ENCODE measurements at regions not wholly inside any gene's neighbourhood (a gene's known extent, or its start where the extent isn't known, plus 50 kb on each side); places are given as distances from the start of the nearest gene placed in this dataset.

DNA sequence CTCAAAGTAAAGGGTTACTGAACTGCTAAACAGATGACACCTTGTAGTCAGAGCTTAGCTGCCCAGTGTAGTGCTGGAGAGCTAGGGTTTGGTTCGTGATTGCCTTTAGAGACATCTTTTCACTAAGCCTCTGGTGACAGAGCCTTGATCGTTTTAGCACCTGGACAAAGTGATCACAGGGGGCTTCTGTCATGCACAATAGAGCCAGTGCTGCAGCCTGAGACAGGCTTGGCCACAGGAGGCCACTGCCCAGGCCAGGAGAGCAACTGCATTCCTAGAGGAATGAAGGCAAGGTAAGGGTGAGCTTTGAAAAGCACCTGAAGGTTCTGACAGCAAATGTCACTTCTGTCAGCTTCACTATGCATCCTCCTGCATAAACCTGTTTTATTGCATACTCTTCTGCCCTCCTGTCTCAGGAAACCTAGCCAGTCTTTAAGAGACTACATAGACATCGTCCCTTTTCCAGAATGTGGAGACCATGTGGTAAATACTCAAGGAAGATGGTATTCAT lies 122.9 kb downstream of the NPY start:
- Histone ChIP-seq H3K9me3 (ENCODE audit: severe bottlenecking) (no peaks in the 10 kb centered on the region), H3K4me1 (ENCODE audit: insufficient read depth, poor library complexity, severe bottlenecking) (no peaks in the 10 kb centered on the region), H3K4me3 (ENCODE audit: severe bottlenecking) (no peak overlapping the region), H3K36me3 (ENCODE audit: low read depth) (no peaks in the 10 kb centered on the region), H3K27me3 (ENCODE audit: insufficient read depth, poor library complexity, severe bottlenecking) (no peaks in the 10 kb centered on the region), H3K27ac (ENCODE audit: poor library complexity, severe bottlenecking) (no peak overlapping the region)
- TF ChIP-seq, protein P1, sequence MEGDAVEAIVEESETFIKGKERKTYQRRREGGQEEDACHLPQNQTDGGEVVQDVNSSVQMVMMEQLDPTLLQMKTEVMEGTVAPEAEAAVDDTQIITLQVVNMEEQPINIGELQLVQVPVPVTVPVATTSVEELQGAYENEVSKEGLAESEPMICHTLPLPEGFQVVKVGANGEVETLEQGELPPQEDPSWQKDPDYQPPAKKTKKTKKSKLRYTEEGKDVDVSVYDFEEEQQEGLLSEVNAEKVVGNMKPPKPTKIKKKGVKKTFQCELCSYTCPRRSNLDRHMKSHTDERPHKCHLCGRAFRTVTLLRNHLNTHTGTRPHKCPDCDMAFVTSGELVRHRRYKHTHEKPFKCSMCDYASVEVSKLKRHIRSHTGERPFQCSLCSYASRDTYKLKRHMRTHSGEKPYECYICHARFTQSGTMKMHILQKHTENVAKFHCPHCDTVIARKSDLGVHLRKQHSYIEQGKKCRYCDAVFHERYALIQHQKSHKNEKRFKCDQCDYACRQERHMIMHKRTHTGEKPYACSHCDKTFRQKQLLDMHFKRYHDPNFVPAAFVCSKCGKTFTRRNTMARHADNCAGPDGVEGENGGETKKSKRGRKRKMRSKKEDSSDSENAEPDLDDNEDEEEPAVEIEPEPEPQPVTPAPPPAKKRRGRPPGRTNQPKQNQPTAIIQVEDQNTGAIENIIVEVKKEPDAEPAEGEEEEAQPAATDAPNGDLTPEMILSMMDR (IDR thresholded peaks at IDR 0.05; ENCODE audit: poor library complexity, severe bottlenecking), result no peak
- DNase-seq (ENCODE audit: low spot score) (no peak), ATAC-seq (ENCODE audit: low read depth) (no peak; the same call in 2 of the 3 replicates)

GRCh38 chr7:24407965-24408364 lies 124.0 kb downstream of the NPY start:
- TF ChIP-seq, protein P1 (IDR thresholded peaks at IDR 0.05; ENCODE audit: poor library complexity, severe bottlenecking), result no peak
- Histone ChIP-seq H3K27ac (ENCODE audit: poor library complexity, severe bottlenecking) (no peak overlapping the region), H3K36me3 (ENCODE audit: low read depth) (no peaks in the 10 kb centered on the region), H3K4me1 (ENCODE audit: insufficient read depth, poor library complexity, severe bottlenecking) (no peaks in the 10 kb centered on the region), H3K27me3 (ENCODE audit: insufficient read depth, poor library complexity, severe bottlenecking) (no peaks in the 10 kb centered on the region), H3K9me3 (ENCODE audit: severe bottlenecking) (no peaks in the 10 kb centered on the region), H3K4me3 (ENCODE audit: severe bottlenecking) (no peak overlapping the region)
- DNase-seq (ENCODE audit: low spot score) (no peak), ATAC-seq (ENCODE audit: low read depth) (no peak)

GRCh38 chr7:24408798-24409430 lies 124.9 kb downstream of the NPY start:
- Histone ChIP-seq H3K4me3 (ENCODE audit: severe bottlenecking) (no peak overlapping the region), H3K27ac (ENCODE audit: poor library complexity, severe bottlenecking) (no peak overlapping the region), H3K4me1 (ENCODE audit: insufficient read depth, poor library complexity, severe bottlenecking) (no peaks in the 10 kb centered on the region), H3K36me3 (ENCODE audit: low read depth) (no peaks in the 10 kb centered on the region), H3K27me3 (ENCODE audit: insufficient read depth, poor library complexity, severe bottlenecking) (no peaks in the 10 kb centered on the region), H3K9me3 (ENCODE audit: severe bottlenecking) (no peaks in the 10 kb centered on the region)
- TF ChIP-seq, protein P1 (IDR thresholded peaks at IDR 0.05; ENCODE audit: poor library complexity, severe bottlenecking), result no peak
- DNase-seq (ENCODE audit: low spot score), result no peak
- ATAC-seq (ENCODE audit: low read depth), result no peak

DNA sequence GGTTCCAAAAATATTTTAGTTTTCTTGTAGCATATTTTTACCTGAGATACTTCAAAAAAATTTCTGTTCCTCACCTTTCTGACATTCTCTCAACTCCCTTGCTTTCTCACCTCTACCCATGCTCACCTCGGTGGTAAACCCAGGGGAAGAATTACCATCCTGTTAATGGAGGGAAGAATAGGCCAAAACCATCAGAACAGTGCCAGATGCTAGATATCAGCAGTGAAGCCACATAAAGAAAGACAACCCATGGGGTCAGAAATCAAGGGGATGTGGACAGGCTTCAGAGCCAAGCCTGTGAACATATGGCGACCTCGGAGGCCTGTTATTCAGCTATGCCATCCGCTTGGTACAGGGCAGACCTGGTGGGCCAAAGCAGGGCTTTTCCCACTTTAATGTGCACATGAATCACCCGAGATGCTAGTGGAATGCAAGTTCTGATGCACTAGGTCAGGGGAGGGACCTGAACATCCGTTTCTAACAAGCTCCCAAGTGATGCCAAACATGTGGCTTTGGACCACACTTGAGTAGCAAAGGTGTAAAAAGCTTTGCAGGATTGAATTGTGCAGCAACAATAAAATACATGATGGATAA lies 125.5 kb downstream of the NPY start:
- Histone ChIP-seq H3K9me3 (ENCODE audit: severe bottlenecking) (no peaks in the 10 kb centered on the region), H3K27me3 (ENCODE audit: insufficient read depth, poor library complexity, severe bottlenecking) (no peaks in the 10 kb centered on the region), H3K27ac (ENCODE audit: poor library complexity, severe bottlenecking) (no peak overlapping the region), H3K4me1 (ENCODE audit: insufficient read depth, poor library complexity, severe bottlenecking) (no peaks in the 10 kb centered on the region), H3K36me3 (ENCODE audit: low read depth) (no peaks in the 10 kb centered on the region), H3K4me3 (ENCODE audit: severe bottlenecking) (no peak overlapping the region)
- no peak for DNase-seq (ENCODE audit: low spot score)
- ATAC-seq (ENCODE audit: low read depth), result no peak
- TF ChIP-seq, protein P1 (IDR thresholded peaks at IDR 0.05; ENCODE audit: poor library complexity, severe bottlenecking), result no peak

DNA sequence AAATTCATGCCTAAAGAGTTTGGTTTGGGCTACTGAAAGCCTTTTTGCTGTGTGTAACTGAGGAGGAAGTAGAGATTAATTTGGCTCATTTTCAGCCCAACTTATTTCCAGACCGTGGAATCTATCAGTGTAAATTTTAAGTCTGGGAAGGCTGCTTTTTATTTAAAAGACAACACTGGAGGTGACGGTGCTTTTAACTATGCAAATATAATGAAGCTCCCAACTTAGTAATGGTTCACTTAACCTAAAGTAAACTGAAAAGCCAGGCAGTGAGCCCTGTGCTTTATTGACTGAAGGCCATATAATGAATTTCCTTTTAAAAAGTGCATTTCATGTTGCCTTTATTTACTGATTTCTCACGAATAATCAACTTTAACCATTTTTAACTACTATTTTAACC lies 127.2 kb downstream of the NPY start:
- Histone ChIP-seq H3K4me3 (ENCODE audit: severe bottlenecking) (no peak overlapping the region), H3K4me1 (ENCODE audit: insufficient read depth, poor library complexity, severe bottlenecking) (no peaks in the 10 kb centered on the region), H3K27me3 (ENCODE audit: insufficient read depth, poor library complexity, severe bottlenecking) (no peaks in the 10 kb centered on the region), H3K36me3 (ENCODE audit: low read depth) (no peaks in the 10 kb centered on the region), H3K9me3 (ENCODE audit: severe bottlenecking) (no peaks in the 10 kb centered on the region), H3K27ac (ENCODE audit: poor library complexity, severe bottlenecking) (no peak overlapping the region)
- ATAC-seq (ENCODE audit: low read depth) (no peak), DNase-seq (ENCODE audit: low spot score) (no peak)
- TF ChIP-seq, protein P1 (IDR thresholded peaks at IDR 0.05; ENCODE audit: poor library complexity, severe bottlenecking), result no peak

All from RWPE2 (cell line).